ENCODE measurements at regions not wholly inside any gene's neighbourhood (a gene's known extent, or its start where the extent isn't known, plus 50 kb on each side); places are given as distances from the start of the nearest gene placed in this dataset.

GRCh38 chr3:115524549-115524948 is 98.8 kb upstream of the GAP43 start:
- ChIA-PET POLR2A (no interaction called here), CTCF (interaction anchor here (1.0 to 1.7 kb wide), 8 partner anchors 9 to 193 kb away, joined by 3 to 4 read pairs (median 4); no protein-coding TSS in a partner anchor)
- DNase-seq (ENCODE audit: extremely low spot score) = no peak
- TF ChIP-seq CTCF (IDR thresholded peaks at IDR 0.05; ENCODE audit: control extremely low read depth, extremely low read depth, low read depth, missing control alignments) = no peak

- ChIA-PET CTCF (no interaction called here), POLR2A (no interaction called here)
- DNase-seq (ENCODE audit: extremely low spot score) = no peak
- TF ChIP-seq CTCF (IDR thresholded peaks at IDR 0.05; ENCODE audit: control extremely low read depth, extremely low read depth, low read depth, missing control alignments) = no peak
Observed at GRCh38 chr3:115525731-115526130, 97.6 kb upstream of the GAP43 start.

GRCh38 chr3:115533218-115533617 is 90.1 kb upstream of the GAP43 start:
- no peak for DNase-seq (ENCODE audit: extremely low spot score)
- TF ChIP-seq CTCF (IDR thresholded peaks at IDR 0.05; ENCODE audit: control extremely low read depth, extremely low read depth, low read depth, missing control alignments) = no peak
- ChIA-PET CTCF (interaction anchor here (0.9 kb wide), 1 partner anchor 9 kb away, joined by 4 read pairs; no protein-coding TSS in a partner anchor), POLR2A (no interaction called here)

- DNase-seq (ENCODE audit: extremely low spot score) = no peak
- POLR2A ChIA-PET = no interaction called here
- no peak for TF ChIP-seq CTCF (IDR thresholded peaks at IDR 0.05; ENCODE audit: control extremely low read depth, extremely low read depth, low read depth, missing control alignments)
- CTCF ChIA-PET = no interaction called here
Observed at GRCh38 chr3:115536171-115536570, 87.1 kb upstream of the GAP43 start.

- ChIA-PET CTCF (no interaction called here), POLR2A (no interaction called here)
- no peak for DNase-seq (ENCODE audit: extremely low spot score)
- no peak for TF ChIP-seq CTCF (IDR thresholded peaks at IDR 0.05; ENCODE audit: control extremely low read depth, extremely low read depth, low read depth, missing control alignments)
Observed at GRCh38 chr3:115537669-115538068, 85.6 kb upstream of the GAP43 start.

- DNase-seq (ENCODE audit: extremely low spot score) = no peak
Observed at GRCh38 chr3:115547207-115547606, 76.1 kb upstream of the GAP43 start.

More at GRCh38 chr3:115547207-115547606, 76.1 kb upstream of the GAP43 start:
- CTCF ChIA-PET = no interaction called here
- TF ChIP-seq CTCF (IDR thresholded peaks at IDR 0.05; ENCODE audit: control extremely low read depth, extremely low read depth, low read depth, missing control alignments) = no peak
- POLR2A ChIA-PET = no interaction called here
